HuH-7.5 (cell line): ENCODE measurements at regions not wholly inside any gene's neighbourhood (a gene's known extent, or its start where the extent isn't known, plus 50 kb on each side); places are given as distances from the start of the nearest gene placed in this dataset.

Experiments used
- DNase-seq: peaks from one replicate; pipeline ENCODE4 v3.0.0; 2011; ENCODE audit warnings: low spot score

- DNase-seq: no peak
Observed at GRCh38 chr6:14738497-14738896, 507.4 kb upstream of the JARID2 start.

- DNase-seq: no peak
Observed at GRCh38 chr6:14738933-14739332, 506.9 kb upstream of the JARID2 start.

- no peak for DNase-seq
Observed at GRCh38 chr6:14739827-14740226, 506.0 kb upstream of the JARID2 start.

- no peak for DNase-seq
Observed at GRCh38 chr6:14742171-14742570, 503.7 kb upstream of the JARID2 start.

GRCh38 chr6:14742680-14743079 is 503.2 kb upstream of the JARID2 start:
- DNase-seq: no peak

- no peak for DNase-seq
Observed at GRCh38 chr6:14743144-14743473, 502.8 kb upstream of the JARID2 start.

GRCh38 chr6:14743474-14744211 is 502.2 kb upstream of the JARID2 start:
- no peak for DNase-seq

GRCh38 chr6:14744212-14744556 is 501.7 kb upstream of the JARID2 start:
- DNase-seq: no peak

GRCh38 chr6:14746139-14746837 is 499.6 kb upstream of the JARID2 start:
- no peak for DNase-seq

GRCh38 chr6:14747881-14748520 is 497.9 kb upstream of the JARID2 start:
- no peak for DNase-seq

- no peak for DNase-seq
Observed at GRCh38 chr6:14748679-14749078, 497.2 kb upstream of the JARID2 start.

- DNase-seq: no peak
Observed at GRCh38 chr6:14750059-14750661, 495.7 kb upstream of the JARID2 start.

- no peak for DNase-seq
Observed at GRCh38 chr6:14751645-14752175, 494.2 kb upstream of the JARID2 start.

- no peak for DNase-seq
Observed at GRCh38 chr6:14754751-14755513, 490.9 kb upstream of the JARID2 start.

- DNase-seq: no peak
Observed at GRCh38 chr6:14756340-14756739, 489.5 kb upstream of the JARID2 start.

GRCh38 chr6:14757014-14757413 is 488.9 kb upstream of the JARID2 start:
- DNase-seq: no peak

GRCh38 chr6:14757418-14757817 is 488.5 kb upstream of the JARID2 start:
- DNase-seq: no peak

- peak; percentile 12 for DNase-seq
Observed at GRCh38 chr6:14758421-14759081, 487.3 kb upstream of the JARID2 start.

- DNase-seq: no peak
Observed at GRCh38 chr6:14759976-14760672, 485.7 kb upstream of the JARID2 start.

- DNase-seq: no peak
Observed at GRCh38 chr6:14762077-14762476, 483.8 kb upstream of the JARID2 start.

GRCh38 chr6:14763139-14763538 is 482.7 kb upstream of the JARID2 start:
- no peak for DNase-seq
